GM12875 (cell line): ENCODE measurements at regions not wholly inside any gene's neighbourhood (a gene's known extent, or its start where the extent isn't known, plus 50 kb on each side); places are given as distances from the start of the nearest gene placed in this dataset.

Experiments
- H3K4me3 ChIP-seq: one replicate; pipeline ENCODE4 v1.5.1; 2011; ENCODE audit warnings: low read depth, low read length, control low read depth
- CTCF ChIP-seq: IDR thresholded peaks from 2 replicates; pipeline ENCODE4 v1.5.1; 2011; ENCODE audit warnings: low read depth, mild to moderate bottlenecking, control low read depth, inconsistent platforms, low read length, moderate library complexity, borderline replicate concordance; ENCODE audit not compliant: insufficient read depth

- no peak for TF ChIP-seq CTCF
Observed at GRCh38 chr3:110199588-110199943, 862.2 kb upstream of the DPPA4 start.

GRCh38 chr3:110210086-110210660, 861.4 kb upstream of the NECTIN3 start:
- no peak for TF ChIP-seq CTCF
- no peak overlapping the region for H3K4me3 ChIP-seq

More at GRCh38 chr3:110199588-110199943, 862.2 kb upstream of the DPPA4 start:
- no peak overlapping the region for H3K4me3 ChIP-seq

DNA sequence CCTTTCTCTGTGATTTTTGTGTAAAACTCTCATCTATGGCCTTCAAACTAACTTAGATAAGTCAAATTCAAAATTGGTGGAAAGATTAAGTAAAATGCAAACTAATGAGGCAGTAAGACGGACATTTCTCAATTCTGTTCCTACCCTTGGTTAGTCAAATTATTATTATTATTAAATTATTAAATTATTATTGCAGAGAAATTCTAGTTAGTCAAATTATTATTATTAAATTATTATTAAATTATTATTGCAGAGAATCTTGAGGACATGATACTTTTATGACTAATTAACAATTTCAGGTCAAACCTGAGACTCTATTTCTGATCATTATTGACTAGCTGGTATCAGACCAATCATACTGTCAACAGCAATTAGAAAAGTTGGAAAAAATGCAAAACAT, 845.0 kb upstream of the NECTIN3 start:
- no peak overlapping the region for H3K4me3 ChIP-seq

GRCh38 chr3:110227991-110228390, 843.6 kb upstream of the NECTIN3 start:
- no peak for TF ChIP-seq CTCF
- H3K4me3 ChIP-seq, result no peak overlapping the region

More for the DNA sequence above, 845.0 kb upstream of the NECTIN3 start:
- TF ChIP-seq CTCF, result no peak

- TF ChIP-seq CTCF, result no peak
Observed at GRCh38 chr3:110234831-110235230, 836.8 kb upstream of the NECTIN3 start.

GRCh38 chr3:110236976-110237610, 834.5 kb upstream of the NECTIN3 start:
- H3K4me3 ChIP-seq, result no peak overlapping the region
- TF ChIP-seq CTCF, result no peak

More at GRCh38 chr3:110234831-110235230, 836.8 kb upstream of the NECTIN3 start:
- H3K4me3 ChIP-seq, result no peak overlapping the region

GRCh38 chr3:110243081-110243480, 828.5 kb upstream of the NECTIN3 start:
- TF ChIP-seq CTCF, result no peak
- no peak overlapping the region for H3K4me3 ChIP-seq
